ENCODE measurements at regions not wholly inside any gene's neighbourhood (a gene's known extent, or its start where the extent isn't known, plus 50 kb on each side); places are given as distances from the start of the nearest gene placed in this dataset.

DNA sequence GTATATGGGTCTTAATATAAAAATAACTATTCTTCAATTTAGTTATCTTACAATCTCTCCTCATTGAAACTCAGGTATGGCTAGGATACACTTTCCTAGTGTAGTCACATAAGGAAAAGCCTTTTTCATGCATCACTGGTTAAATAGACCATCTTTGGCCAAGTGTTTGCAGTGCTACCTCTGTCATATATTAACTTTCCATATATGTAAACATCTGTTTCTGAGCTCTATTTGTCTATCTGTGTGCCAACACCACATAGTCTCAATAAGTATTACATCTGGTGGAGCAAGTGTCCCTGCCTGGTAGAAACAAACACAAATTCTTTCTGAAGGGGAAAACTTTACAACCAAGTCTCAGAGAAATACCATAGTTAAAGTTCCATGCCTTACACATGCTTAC, 134.6 kb downstream of the TSEN15 start:
- DNase-seq (no peak), ATAC-seq (ENCODE audit: insufficient read depth, low FRiP score) (no peak)
- Histone ChIP-seq H3K4me3 (no peak overlapping the region), H3K9me3 (ENCODE audit: control insufficient read depth in 4 of 4, insufficient read depth in 3 of 4, low read length in 3 of 4) (peaks cover 0 to 1% (median 0%) of the 10 kb centered on the region in 4 donors), H3K4me1 (ENCODE audit: control insufficient read depth in 5 of 5, insufficient read depth in 5 of 5, low read length in 5 of 5) (peaks cover 0 to 16% (median 10%) of the 10 kb centered on the region in 5 donors), H3K27ac (ENCODE audit: low read depth in 1 of 2, low read length in 1 of 2) (no peak overlapping the region), H3K36me3 (ENCODE audit: control insufficient read depth in 4 of 4, insufficient read depth in 4 of 4, low read length in 4 of 4) (no peaks in the 10 kb centered on the region), H3K9ac (ENCODE audit: insufficient read depth in 1 of 2, low read length in 2 of 2) (no peak overlapping the region), H3K27me3 (ENCODE audit: control insufficient read depth in 3 of 3, insufficient read depth in 3 of 3, low read length in 2 of 3) (no peaks in the 10 kb centered on the region)
- no peak for TF ChIP-seq CTCF (IDR thresholded peaks at IDR 0.05; ENCODE audit: control extremely low read depth, extremely low read depth)

DNA sequence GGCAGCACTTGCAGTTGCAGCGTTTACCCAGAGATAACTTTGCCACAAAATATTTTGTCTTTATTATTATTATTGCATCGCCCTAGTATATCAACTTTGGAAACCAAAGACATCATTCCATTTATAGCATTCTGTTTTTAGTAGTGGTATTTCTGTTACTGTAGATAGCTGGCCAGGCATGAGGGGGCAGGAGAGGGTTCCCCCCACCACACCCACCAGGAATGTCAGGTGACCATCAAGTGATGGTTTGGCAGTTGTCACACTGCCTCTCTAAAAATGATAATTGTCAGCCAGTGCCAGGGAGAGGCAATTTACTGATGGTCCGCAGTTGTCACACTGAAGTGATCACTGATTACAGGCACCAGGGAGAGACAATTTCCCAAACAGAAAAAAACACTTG, 135.6 kb downstream of the TSEN15 start:
- no peak for TF ChIP-seq CTCF (IDR thresholded peaks at IDR 0.05; ENCODE audit: control extremely low read depth, extremely low read depth)
- Histone ChIP-seq H3K9ac (ENCODE audit: insufficient read depth in 1 of 2, low read length in 2 of 2) (no peak overlapping the region), H3K4me1 (ENCODE audit: control insufficient read depth in 5 of 5, insufficient read depth in 5 of 5, low read length in 5 of 5) (peaks cover 0 to 25% (median 11%) of the 10 kb centered on the region in 5 donors), H3K9me3 (ENCODE audit: control insufficient read depth in 4 of 4, insufficient read depth in 3 of 4, low read length in 3 of 4) (peaks cover 0 to 1% (median 0%) of the 10 kb centered on the region in 4 donors), H3K27ac (ENCODE audit: low read depth in 1 of 2, low read length in 1 of 2) (no peak overlapping the region), H3K36me3 (ENCODE audit: control insufficient read depth in 4 of 4, insufficient read depth in 4 of 4, low read length in 4 of 4) (no peaks in the 10 kb centered on the region), H3K4me3 (no peak overlapping the region), H3K27me3 (ENCODE audit: control insufficient read depth in 3 of 3, insufficient read depth in 3 of 3, low read length in 2 of 3) (no peaks in the 10 kb centered on the region)
- ATAC-seq (ENCODE audit: insufficient read depth, low FRiP score) (no peak), DNase-seq (no peak)
- whole genome bisulfite sequencing, 2 donors = 79 to 91% methylated on average over 3 of the region's 3 CpGs

GRCh38 chr1:184188037-184188436, 136.5 kb downstream of the TSEN15 start:
- WGBS, 2 donors = 74 to 92% methylated on average over 2 of the region's 2 CpGs
- no peak for ATAC-seq (ENCODE audit: insufficient read depth, low FRiP score)

More at GRCh38 chr1:184188037-184188436, 136.5 kb downstream of the TSEN15 start:
- Histone ChIP-seq H3K27ac (ENCODE audit: low read depth in 1 of 2, low read length in 1 of 2) (no peak overlapping the region), H3K36me3 (ENCODE audit: control insufficient read depth in 4 of 4, insufficient read depth in 4 of 4, low read length in 4 of 4) (no peaks in the 10 kb centered on the region), H3K9ac (ENCODE audit: insufficient read depth in 1 of 2, low read length in 2 of 2) (no peak overlapping the region), H3K4me3 (no peak overlapping the region), H3K4me1 (ENCODE audit: control insufficient read depth in 5 of 5, insufficient read depth in 5 of 5, low read length in 5 of 5) (peaks cover 0 to 25% (median 11%) of the 10 kb centered on the region in 5 donors), H3K9me3 (ENCODE audit: control insufficient read depth in 4 of 4, insufficient read depth in 3 of 4, low read length in 3 of 4) (peaks cover 0 to 1% (median 0%) of the 10 kb centered on the region in 4 donors), H3K27me3 (ENCODE audit: control insufficient read depth in 3 of 3, insufficient read depth in 3 of 3, low read length in 2 of 3) (no peaks in the 10 kb centered on the region)
- no peak for TF ChIP-seq CTCF (IDR thresholded peaks at IDR 0.05; ENCODE audit: control extremely low read depth, extremely low read depth)
- no peak for DNase-seq
